ENCODE measurements at regions not wholly inside any gene's neighbourhood (a gene's known extent, or its start where the extent isn't known, plus 50 kb on each side); places are given as distances from the start of the nearest gene placed in this dataset.

- TF ChIP-seq CTCF (IDR thresholded peaks at IDR 0.05) (no peak), POLR2A (IDR thresholded peaks at IDR 0.05) (no peak), POLR2AphosphoS5 (IDR thresholded peaks at IDR 0.05; ENCODE audit: insufficient read depth in 1 of 2, low read depth in 1 of 2) (no peak)
These were observed 86.4 kb upstream of the SLC7A1 start for GRCh38 chr13:29681864-29682263.

Data from vagina (tissue), 2 donors.